HG03039 (cell line): ENCODE measurements at regions not wholly inside any gene's neighbourhood (a gene's known extent, or its start where the extent isn't known, plus 50 kb on each side); places are given as distances from the start of the nearest gene placed in this dataset.
"Not testable (repeated sequence)": the region's sequence is repeated elsewhere in the genome, so short reads cannot be mapped to it uniquely, and the experiment has no call there.

Source experiments
- ATAC-seq: cut with Tn5 transposase; IDR thresholded peaks from one replicate; pipeline ENCODE4 v1.9.1; 2021; ENCODE audit warnings: mild to moderate bottlenecking, moderate library complexity; ENCODE audit not compliant: unreplicated experiment

- ATAC-seq, result no peak
Measured at GRCh38 chr11:28938091-28938490, 829.9 kb downstream of the METTL15 start.

- ATAC-seq, result no peak
Measured at GRCh38 chr11:28932940-28933339, 824.8 kb downstream of the METTL15 start.

DNA sequence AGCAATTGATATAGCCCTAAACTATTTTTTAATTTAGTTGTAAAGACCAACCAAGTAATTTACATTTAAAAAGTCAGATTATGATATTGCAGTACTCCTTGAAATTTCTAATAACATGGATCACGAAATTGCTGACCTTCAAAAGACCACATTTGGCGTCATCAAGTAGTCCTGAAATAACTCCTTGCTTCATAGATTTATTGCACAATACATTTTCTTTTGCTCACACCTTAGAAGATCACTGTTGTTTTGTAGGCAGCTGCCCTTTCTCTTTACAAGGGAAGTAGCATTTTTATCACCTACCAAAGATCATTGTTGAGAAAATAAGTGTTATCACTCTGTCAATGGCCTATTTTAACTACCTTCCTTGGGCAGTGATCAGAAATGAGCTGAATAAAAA is 815.8 kb downstream of the METTL15 start:
- ATAC-seq, result no peak

DNA sequence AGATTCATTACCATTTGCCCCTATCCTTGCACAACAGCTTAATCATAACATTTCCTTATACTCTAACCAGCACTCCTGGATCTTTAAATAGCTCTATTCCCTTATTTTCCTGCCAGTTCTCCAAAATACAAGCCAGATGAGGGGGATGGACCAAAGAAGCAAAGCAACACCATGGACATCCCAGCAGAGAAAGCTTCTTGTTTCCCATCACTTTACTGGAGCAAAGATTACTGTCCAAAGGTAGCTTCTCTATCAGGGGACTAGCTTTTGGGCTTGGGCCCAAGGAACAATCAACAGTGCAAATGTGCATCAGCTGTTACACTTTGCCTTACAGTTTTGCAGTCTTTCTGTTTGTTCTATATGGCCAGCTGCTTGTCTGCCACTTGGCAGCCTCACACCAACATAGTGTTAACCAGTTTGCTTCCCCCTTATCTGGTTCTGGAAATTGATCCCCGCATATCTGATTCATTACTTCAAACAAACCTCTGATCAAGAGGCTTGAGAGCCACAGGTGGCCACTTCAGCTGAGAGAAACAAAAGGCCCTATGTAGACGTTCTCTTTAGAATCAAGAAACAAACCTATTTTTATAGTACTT is 814.3 kb downstream of the METTL15 start:
- ATAC-seq, result no peak

- ATAC-seq, result no peak
Measured at GRCh38 chr11:28919194-28919593, 811.0 kb downstream of the METTL15 start.

DNA sequence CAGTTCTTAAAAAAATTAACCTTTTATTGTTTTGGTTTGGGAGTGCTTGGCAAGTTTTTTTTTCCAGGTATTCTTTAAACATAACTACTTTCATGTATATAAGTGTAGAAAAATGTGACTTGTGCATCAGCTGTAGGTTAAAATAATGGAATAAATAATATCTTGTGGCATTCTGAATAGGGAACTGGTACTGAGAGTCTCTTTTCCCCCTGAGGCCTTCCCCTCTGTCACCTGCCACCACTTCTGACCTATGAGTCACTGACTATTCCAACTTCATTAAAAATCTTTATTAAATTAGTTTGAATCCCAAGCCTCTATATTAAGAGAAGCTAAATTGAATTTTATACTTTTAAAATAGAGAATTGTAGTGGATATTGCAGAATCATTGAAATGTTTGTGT is 805.7 kb downstream of the METTL15 start:
- ATAC-seq, result no peak

- no peak for ATAC-seq
Measured at GRCh38 chr11:28911829-28912228, 803.6 kb downstream of the METTL15 start.

- no peak for ATAC-seq
Measured at GRCh38 chr11:28910926-28911325, 802.7 kb downstream of the METTL15 start.

DNA sequence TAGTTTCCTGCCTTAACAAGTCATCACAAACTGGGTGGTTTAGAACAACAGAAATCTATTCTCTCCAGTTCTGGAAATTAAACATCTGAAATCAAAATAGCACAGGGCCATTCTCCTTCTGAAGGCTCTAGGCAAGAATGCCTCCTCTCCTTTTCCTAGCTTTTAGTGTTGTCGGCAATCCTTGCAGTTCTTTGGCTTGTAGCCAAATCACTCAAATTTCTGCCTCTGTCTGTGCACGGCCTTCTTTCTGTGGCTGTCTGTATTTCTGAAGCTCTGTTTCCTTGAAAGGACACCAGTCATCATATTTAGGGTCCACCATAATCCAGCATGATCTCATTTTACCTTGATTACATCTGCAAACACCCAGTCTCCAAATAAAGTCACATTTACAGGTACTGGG is 795.5 kb downstream of the METTL15 start:
- ATAC-seq, result no peak

DNA sequence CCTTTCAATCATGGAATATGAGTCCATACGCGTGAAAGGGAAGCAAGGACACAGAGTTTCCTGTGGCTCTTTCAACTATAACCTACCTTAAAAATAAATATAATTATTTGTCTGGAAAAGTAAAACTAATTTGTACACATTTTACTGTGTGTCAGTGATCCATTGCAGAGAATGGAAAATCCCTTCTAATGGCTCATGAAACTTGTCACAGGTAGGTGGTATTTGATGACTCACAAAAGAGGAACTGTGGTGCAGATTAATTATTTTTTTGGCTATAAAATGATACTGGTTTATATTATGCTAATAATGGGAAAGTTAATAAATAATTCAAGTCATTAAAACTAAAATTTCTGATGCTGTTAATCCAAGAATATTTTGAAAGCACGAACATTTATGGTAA is 792.2 kb downstream of the METTL15 start:
- no peak for ATAC-seq

DNA sequence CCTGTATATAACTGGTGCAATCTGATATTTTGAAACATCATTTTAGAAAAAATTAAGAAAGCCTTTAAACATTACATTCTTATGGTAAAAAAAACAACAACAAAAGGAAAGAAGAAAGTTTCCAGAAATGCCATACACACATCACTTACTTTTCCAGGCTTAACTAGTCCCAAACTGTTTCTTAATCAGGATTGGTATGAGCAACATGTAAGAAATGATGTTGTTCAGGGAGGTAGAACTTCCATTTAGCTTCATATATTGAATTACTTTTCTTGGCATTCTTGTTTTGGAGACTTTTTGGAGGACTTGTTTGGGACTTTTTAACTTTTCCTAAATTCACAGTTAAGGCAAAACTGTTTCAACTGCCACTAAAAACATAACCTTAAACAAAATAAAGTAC is 791.5 kb downstream of the METTL15 start:
- ATAC-seq, result no peak

GRCh38 chr11:28890601-28891040 is 782.4 kb downstream of the METTL15 start:
- not testable (repeated sequence) for ATAC-seq

- no peak for ATAC-seq
Measured at GRCh38 chr11:28887681-28888080, 779.5 kb downstream of the METTL15 start.

DNA sequence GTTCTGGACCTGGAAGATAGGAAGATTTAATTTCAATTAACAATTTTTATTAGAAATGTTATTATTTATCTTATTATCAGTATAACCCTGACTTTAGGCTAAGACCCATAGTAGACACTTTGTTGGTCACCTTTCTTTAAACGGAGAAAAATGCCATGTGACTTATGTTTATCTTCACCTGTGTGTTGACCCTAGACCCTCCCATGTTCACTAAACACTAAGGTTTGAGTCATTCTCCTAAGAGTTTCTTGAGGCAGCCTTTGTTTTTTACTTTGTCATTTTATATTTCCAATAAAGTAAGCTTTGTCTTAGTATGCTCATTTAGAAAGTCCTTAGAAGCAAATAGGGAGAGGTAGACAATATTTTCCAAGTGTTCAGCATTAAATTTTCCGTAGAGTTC is 771.7 kb downstream of the METTL15 start:
- ATAC-seq, result no peak

GRCh38 chr11:28878025-28878424 is 769.8 kb downstream of the METTL15 start:
- ATAC-seq, result no peak

DNA sequence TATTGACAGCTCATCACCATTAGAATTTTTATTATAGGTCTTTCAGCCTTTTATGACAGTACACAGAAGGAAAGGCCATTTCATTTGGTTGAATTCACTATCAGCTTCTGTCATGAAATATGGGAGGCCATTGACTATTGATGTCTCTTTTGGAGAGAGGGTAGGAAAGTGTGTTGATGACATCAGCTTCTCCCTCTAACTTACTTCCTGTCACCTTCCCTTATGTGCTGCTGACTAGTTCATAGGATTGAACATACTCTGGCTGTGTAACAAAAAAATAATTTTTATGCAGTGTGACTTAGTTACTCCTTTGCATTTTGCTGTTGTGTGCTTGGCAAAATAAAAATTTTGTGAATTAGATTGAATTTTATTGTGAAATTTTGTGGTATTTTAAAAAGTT is 769.2 kb downstream of the METTL15 start:
- no peak for ATAC-seq

DNA sequence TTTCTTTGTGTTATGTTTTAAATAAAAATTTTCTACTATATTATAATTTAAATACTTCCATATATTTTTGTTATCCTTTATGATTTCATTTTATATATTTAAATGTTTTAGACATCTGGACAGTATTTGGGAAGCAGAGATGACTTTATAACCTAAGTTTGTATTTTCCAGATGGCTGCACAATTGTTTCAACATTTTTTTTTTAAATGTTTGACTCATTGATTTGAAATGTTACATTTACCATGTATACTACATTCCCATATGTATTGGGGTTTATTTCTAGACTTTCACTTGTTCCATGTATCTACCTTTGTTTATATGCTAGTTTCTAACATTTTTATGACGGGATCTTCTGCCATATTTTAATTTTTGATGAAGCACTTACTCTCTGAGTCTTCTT is 766.5 kb downstream of the METTL15 start:
- ATAC-seq, result no peak

- no peak for ATAC-seq
Measured at GRCh38 chr11:28871090-28871489, 762.9 kb downstream of the METTL15 start.

DNA sequence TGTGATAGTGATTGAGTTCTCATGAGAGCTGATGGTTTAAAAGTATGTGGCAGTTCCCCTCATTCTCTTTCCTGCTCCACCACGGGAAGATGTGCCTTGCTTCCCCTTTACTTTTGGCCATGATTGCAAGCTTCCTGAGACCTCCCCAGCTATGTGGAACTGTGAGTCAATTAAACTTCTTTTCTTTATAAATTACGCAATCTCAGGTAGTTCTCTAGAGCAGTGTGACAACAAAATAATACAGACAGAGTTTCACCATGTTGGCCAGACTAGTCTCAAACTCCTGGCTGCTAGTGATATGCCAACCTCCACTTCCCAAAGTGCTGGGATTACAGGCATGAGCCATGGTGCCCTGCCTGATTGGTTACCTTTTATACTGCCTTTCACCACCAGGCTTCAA is 755.2 kb downstream of the METTL15 start:
- ATAC-seq, result no peak

DNA sequence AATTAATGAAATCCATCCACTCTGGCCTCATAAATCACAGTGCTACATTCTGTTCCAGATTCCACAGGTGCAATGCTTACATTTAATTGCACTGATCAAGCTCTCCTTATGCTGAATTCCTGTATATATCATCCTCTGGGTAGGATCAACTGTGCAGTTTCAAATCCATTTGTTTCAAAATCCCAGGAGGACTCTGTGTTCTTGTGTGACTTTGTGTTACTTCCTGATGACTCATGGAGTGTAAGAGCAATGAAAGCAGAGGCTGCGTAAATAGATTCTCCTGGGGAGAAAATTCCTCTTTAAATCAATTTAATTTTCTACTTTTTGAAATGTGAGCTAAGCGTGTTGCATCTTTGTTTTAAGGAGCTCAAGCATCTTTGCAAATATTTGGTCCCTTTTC is 752.7 kb downstream of the METTL15 start:
- ATAC-seq, result no peak

- no peak for ATAC-seq
Measured at GRCh38 chr11:28858076-28858475, 749.9 kb downstream of the METTL15 start.

- ATAC-seq, result no peak
Measured at GRCh38 chr11:28849053-28849452, 740.9 kb downstream of the METTL15 start.

- no peak for ATAC-seq
Measured at GRCh38 chr11:28842716-28843115, 734.5 kb downstream of the METTL15 start.
